ENCODE measurements at regions not wholly inside any gene's neighbourhood (a gene's known extent, or its start where the extent isn't known, plus 50 kb on each side); places are given as distances from the start of the nearest gene placed in this dataset.

GRCh38 chr7:92888-93672, 99.3 kb upstream of the FAM20C start:
- Histone ChIP-seq H3K4me3 (no peak overlapping the region), H3K36me3 (no peaks in the 10 kb centered on the region), H3K27ac (no peak overlapping the region), H3K9ac (ENCODE audit: low read depth in 2 of 2, low read length in 2 of 2) (no peak overlapping the region), H3K4me1 (no peaks in the 10 kb centered on the region), H3K27me3 (no peaks in the 10 kb centered on the region), H3K9me3 (no peaks in the 10 kb centered on the region)
- no peak for DNase-seq
- no peak for TF ChIP-seq CTCF (IDR thresholded peaks at IDR 0.05)
- intact Hi-C loops (cut with DNase I) = no loop called here

GRCh38 chr7:94251-94801, 98.0 kb upstream of the FAM20C start:
- Histone ChIP-seq H3K9ac (ENCODE audit: low read depth in 2 of 2, low read length in 2 of 2) (no peak overlapping the region), H3K9me3 (no peaks in the 10 kb centered on the region), H3K4me1 (no peaks in the 10 kb centered on the region), H3K27me3 (no peaks in the 10 kb centered on the region), H3K36me3 (no peaks in the 10 kb centered on the region), H3K27ac (no peak overlapping the region), H3K4me3 (no peak overlapping the region)
- no peak for TF ChIP-seq CTCF (IDR thresholded peaks at IDR 0.05)
- DNase-seq = no peak
- intact Hi-C loops (cut with DNase I) = no loop called here

GRCh38 chr7:95180-95862, 97.0 kb upstream of the FAM20C start:
- Histone ChIP-seq H3K27me3 (no peaks in the 10 kb centered on the region), H3K9me3 (no peaks in the 10 kb centered on the region), H3K4me3 (no peak overlapping the region), H3K36me3 (no peaks in the 10 kb centered on the region), H3K4me1 (no peaks in the 10 kb centered on the region), H3K9ac (ENCODE audit: low read depth in 2 of 2, low read length in 2 of 2) (no peak overlapping the region), H3K27ac (no peak overlapping the region)
- TF ChIP-seq CTCF (IDR thresholded peaks at IDR 0.05) = no peak
- intact Hi-C loops (cut with DNase I) = no loop called here
- no peak for DNase-seq

- intact Hi-C loops (cut with DNase I) = no loop called here
Measured at GRCh38 chr7:95863-96260, 96.5 kb upstream of the FAM20C start.

GRCh38 chr7:96861-97260, 95.5 kb upstream of the FAM20C start:
- H3K27ac ChIP-seq = no peak overlapping the region
- H3K36me3 ChIP-seq = no peaks in the 10 kb centered on the region
- no peak for TF ChIP-seq CTCF (IDR thresholded peaks at IDR 0.05)
- no peaks in the 10 kb centered on the region for H3K9me3 ChIP-seq
- no peak for DNase-seq
- H3K27me3 ChIP-seq = no peaks in the 10 kb centered on the region
- no peak overlapping the region for H3K4me3 ChIP-seq
- intact Hi-C loops (cut with DNase I) = no loop called here
- no peaks in the 10 kb centered on the region for H3K4me1 ChIP-seq
- H3K9ac ChIP-seq (ENCODE audit: low read depth in 2 of 2, low read length in 2 of 2) = no peak overlapping the region

More at GRCh38 chr7:95863-96260, 96.5 kb upstream of the FAM20C start:
- no peak overlapping the region for H3K4me3 ChIP-seq
- TF ChIP-seq CTCF (IDR thresholded peaks at IDR 0.05) = no peak
- no peaks in the 10 kb centered on the region for H3K4me1 ChIP-seq
- no peak overlapping the region for H3K27ac ChIP-seq
- no peaks in the 10 kb centered on the region for H3K36me3 ChIP-seq
- no peak overlapping the region for H3K9ac ChIP-seq (ENCODE audit: low read depth in 2 of 2, low read length in 2 of 2)
- no peaks in the 10 kb centered on the region for H3K27me3 ChIP-seq
- no peaks in the 10 kb centered on the region for H3K9me3 ChIP-seq
- no peak for DNase-seq

Data from colonic mucosa (tissue), 4 donors.